Adrenal gland (tissue), 9 donors: ENCODE measurements at regions not wholly inside any gene's neighbourhood (a gene's known extent, or its start where the extent isn't known, plus 50 kb on each side); places are given as distances from the start of the nearest gene placed in this dataset.

Experiments
- DNase-seq, 7 donors: peaks; one replicate each; pipeline ENCODE4 v3.0.0-alpha.2; 2019 to 2020
- H3K27ac ChIP-seq, 5 donors: fragments of 200-600 bp; sonication (generic) in 4 of 5; 1 replicate in 3 of 5; 2 replicates in 2 of 5; pipeline versions ENCODE4 v1.5.1 to v1.8.0; 2016 to 2020; ENCODE audit warnings: mild to moderate bottlenecking in 1 of 5
- H3K27me3 ChIP-seq: fragments of 200-600 bp; 2 replicates; pipeline ENCODE4 v1.8.0; 2021
- H3K36me3 ChIP-seq, 2 donors: fragments of 200-600 bp; replicated peaks in 1 of 2; 1 replicate in 1 of 2; 2 replicates in 1 of 2; pipeline versions ENCODE4 v1.5.1 to v1.8.0; 2018 to 2022
- H3K4me1 ChIP-seq, 2 donors: fragments of 200-600 bp; replicated peaks in 1 of 2; 1 replicate in 1 of 2; 2 replicates in 1 of 2; pipeline versions ENCODE4 v1.5.1 to v1.8.0; 2018 to 2021
- H3K4me3 ChIP-seq, 4 donors: fragments of 200-600 bp; sonication (generic) in 3 of 4; one replicate each; pipeline ENCODE4 v1.5.1; 2016 to 2018
- H3K9me3 ChIP-seq, 3 donors: fragments of 200-600 bp; sonication (generic) in 1 of 3; replicated peaks in 1 of 3; 1 replicate in 2 of 3; 2 replicates in 1 of 3; pipeline versions ENCODE4 v1.5.1 to v1.8.0; 2016 to 2021
- CTCF ChIP-seq, 6 experiments: fragments of 450-650 bp in 4 of 6; fragments of 200-600 bp in 2 of 6; sonication (generic) in 1 of 6; IDR thresholded peaks; 1 replicate in 5 of 6; 2 replicates in 1 of 6; pipeline versions ENCODE4 v1.5.1 to v1.8.0; 2016 to 2021; ENCODE audit warnings: antibody characterized with exemption in 6 of 6, mild to moderate bottlenecking in 2 of 6, moderate library complexity in 1 of 6
- POLR2A ChIP-seq, 2 donors: fragments of 450-650 bp; IDR thresholded peaks; one replicate each; pipeline ENCODE4 v1.6.1; 2017; ENCODE audit warnings: antibody characterized with exemption in 2 of 2, mild to moderate bottlenecking in 2 of 2, moderate library complexity in 1 of 2
- WGBS, 4 donors: extraction: QIAGEN DNeasy Blood & Tissue Kit in 2 of 4; methylation state at CpG; one replicate each; pipeline versions ENCODE4 v1.1.5 to v1.1.7; 2013 to 2017; 5-methylcytosine and 5-hydroxymethylcytosine counted together
- intact Hi-C, 2 donors: fragments of 100-400 bp; cut with DNase I; formaldehyde crosslinking; loops; one replicate each; pipeline versions ENCODE4 v1.14.1 to v1.15.0; 2022 to 2023
- donor health status: healthy with polysubstance abuse.
- donor health status: Bipolar disorder and iron deficiency.
- donor health status: DM: yes; HTN: yes; CAD: no.
- donor health status: DM: no; HTN: no; CAD: no.
- donor health status: DM: no; HTN: no; CAD: no.

DNA sequence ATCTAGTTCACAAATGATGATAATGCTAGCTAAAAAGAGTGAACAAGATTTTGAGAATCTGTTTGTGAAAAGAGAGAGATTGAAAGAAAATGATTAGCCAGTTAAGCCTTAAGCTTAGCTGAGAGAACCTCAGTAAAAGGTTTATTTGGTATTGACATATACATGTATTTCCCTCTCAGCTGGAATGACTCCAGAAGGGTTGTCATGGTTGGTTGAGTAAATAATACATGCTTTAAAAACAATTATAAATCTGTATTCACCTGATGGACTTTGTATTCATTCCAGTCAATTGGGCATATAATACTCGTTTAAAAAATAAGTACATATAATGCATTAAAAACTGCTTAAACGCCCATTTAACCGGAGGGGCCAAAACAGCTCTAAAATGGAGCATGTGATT, 181.4 kb downstream of the GRB14 start:
- no peak for DNase-seq
- TF ChIP-seq CTCF (IDR thresholded peaks at IDR 0.05) (no peak), POLR2A (IDR thresholded peaks at IDR 0.05) (no peak)
- Histone ChIP-seq H3K4me1 (no peaks in the 10 kb centered on the region), H3K9me3 (no peaks in the 10 kb centered on the region), H3K4me3 (no peak overlapping the region), H3K27ac (no peak overlapping the region), H3K36me3 (no peaks in the 10 kb centered on the region), H3K27me3 (no peaks in the 10 kb centered on the region)
- intact Hi-C loops, result no loop called here
- WGBS, 4 donors, result 82 to 90% (median 87%) methylated on average over 3 of the region's 3 CpGs

DNA sequence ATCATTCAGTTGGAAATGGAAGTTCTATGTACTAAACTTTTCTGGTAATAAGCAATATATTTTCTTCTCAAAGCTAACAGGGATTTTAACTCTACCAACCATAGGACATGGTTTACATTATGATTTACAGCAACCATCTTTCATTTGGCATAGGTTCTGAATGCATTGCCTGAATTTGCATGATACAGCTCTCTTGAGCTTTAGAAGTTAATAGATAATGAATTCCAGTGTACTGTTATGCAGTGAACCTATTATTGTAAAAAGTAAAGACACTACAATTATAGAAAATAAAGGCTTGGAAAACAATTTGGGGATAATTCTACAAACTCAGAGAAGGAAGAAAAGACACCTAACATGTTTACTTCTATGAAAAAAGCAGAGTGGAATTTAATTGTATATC, 182.0 kb downstream of the GRB14 start:
- no peak overlapping the region for H3K4me3 ChIP-seq
- no peaks in the 10 kb centered on the region for H3K27me3 ChIP-seq
- H3K4me1 ChIP-seq, result no peaks in the 10 kb centered on the region
- no peak for DNase-seq
- H3K9me3 ChIP-seq, result no peaks in the 10 kb centered on the region
- H3K36me3 ChIP-seq, result no peaks in the 10 kb centered on the region
- TF ChIP-seq POLR2A (IDR thresholded peaks at IDR 0.05) (no peak), CTCF (IDR thresholded peaks at IDR 0.05) (no peak)
- no peak overlapping the region for H3K27ac ChIP-seq
- intact Hi-C loops, result no loop called here

GRCh38 chr2:164438490-164439205, 182.6 kb downstream of the GRB14 start:
- H3K9me3 ChIP-seq, result no peaks in the 10 kb centered on the region
- intact Hi-C loops, result no loop called here
- no peaks in the 10 kb centered on the region for H3K36me3 ChIP-seq
- H3K27ac ChIP-seq, result no peak overlapping the region
- no peak for TF ChIP-seq POLR2A (IDR thresholded peaks at IDR 0.05)
- TF ChIP-seq CTCF (IDR thresholded peaks at IDR 0.05), result no peak
- no peaks in the 10 kb centered on the region for H3K4me1 ChIP-seq
- DNase-seq, result no peak
- no peaks in the 10 kb centered on the region for H3K27me3 ChIP-seq
- no peak overlapping the region for H3K4me3 ChIP-seq

DNA sequence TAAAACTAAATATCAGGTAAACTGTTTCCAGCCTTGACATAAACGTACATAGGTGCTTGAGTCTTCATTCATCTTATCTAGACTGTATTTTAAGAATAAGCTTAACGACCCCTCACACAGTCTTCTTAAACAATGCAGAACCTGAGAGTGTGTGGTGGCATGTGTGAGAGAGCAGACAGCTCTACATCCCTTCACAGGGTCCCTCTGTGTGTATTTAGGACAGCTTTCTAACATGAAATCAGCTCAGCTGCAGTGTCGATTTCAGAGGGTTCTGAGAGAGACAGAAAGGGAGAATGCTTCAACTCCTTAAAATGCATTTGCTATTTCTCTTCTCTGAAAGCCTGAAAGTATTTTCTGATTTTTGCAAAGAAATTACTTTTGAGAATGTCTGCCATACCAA, 185.2 kb downstream of the GRB14 start:
- Histone ChIP-seq H3K27me3 (no peaks in the 10 kb centered on the region), H3K4me3 (no peak overlapping the region), H3K27ac (no peak overlapping the region), H3K4me1 (no peaks in the 10 kb centered on the region), H3K36me3 (no peaks in the 10 kb centered on the region), H3K9me3 (no peaks in the 10 kb centered on the region)
- no peak for TF ChIP-seq CTCF (IDR thresholded peaks at IDR 0.05)
- TF ChIP-seq POLR2A (IDR thresholded peaks at IDR 0.05), result no peak
- no peak for DNase-seq
- intact Hi-C loops, result no loop called here
- WGBS, 4 donors, result 48 to 63% (median 60%) methylated on average over 3 of the region's 3 CpGs
